MM.1S (cell line): ENCODE measurements at regions not wholly inside any gene's neighbourhood (a gene's known extent, or its start where the extent isn't known, plus 50 kb on each side); places are given as distances from the start of the nearest gene placed in this dataset.
"Not testable (repeated sequence)": the region's sequence is repeated elsewhere in the genome, so short reads cannot be mapped to it uniquely, and the experiment has no call there.

Experiments used
- DNase-seq: peaks from one replicate; pipeline ENCODE4 v3.0.0-alpha.2; 2015
- H2AFZ ChIP-seq: fragments of 300-600 bp; sonication (generic); 2 replicates; pipeline ENCODE4 v1.6.0; 2016; ENCODE audit warnings: antibody characterized with exemption, low read length
- H3F3A ChIP-seq: fragments of 300-600 bp; sonication (generic); 2 replicates; pipeline ENCODE4 v1.6.1; 2016; ENCODE audit warnings: mild to moderate bottlenecking, antibody characterized with exemption, low read length, moderate library complexity, mixed read lengths; ENCODE audit not compliant: insufficient read depth
- H3K27ac ChIP-seq: fragments of 300-600 bp; sonication (generic); 2 replicates; pipeline ENCODE4 v1.5.1; 2016; ENCODE audit warnings: mild to moderate bottlenecking, low read length
- H3K27me3 ChIP-seq: fragments of 300-600 bp; sonication (generic); replicated peaks from 2 replicates; pipeline ENCODE4 v1.6.0; 2016; ENCODE audit warnings: low read length; ENCODE audit not compliant: insufficient read depth
- H3K36me3 ChIP-seq: fragments of 300-600 bp; sonication (generic); replicated peaks from 2 replicates; pipeline ENCODE4 v1.6.1; 2016; ENCODE audit warnings: mild to moderate bottlenecking, low read length, mixed read lengths; ENCODE audit not compliant: insufficient read depth
- H3K4me1 ChIP-seq: fragments of 300-600 bp; sonication (generic); 2 replicates; pipeline ENCODE4 v1.6.1; 2016; ENCODE audit warnings: low read length, mixed read lengths
- H3K4me2 ChIP-seq: fragments of 300-600 bp; sonication (generic); 2 replicates; pipeline ENCODE4 v1.6.0; 2016; ENCODE audit warnings: low read depth, low read length
- H3K4me3 ChIP-seq: fragments of 300-600 bp; sonication (generic); 2 replicates; pipeline ENCODE4 v1.5.1; 2016; ENCODE audit warnings: low read length, mixed read lengths
- H3K79me2 ChIP-seq: fragments of 300-600 bp; sonication (generic); 2 replicates; pipeline ENCODE4 v1.6.1; 2016; ENCODE audit warnings: mixed run types, low read length, mixed read lengths
- H3K9ac ChIP-seq: fragments of 300-600 bp; sonication (generic); 2 replicates; pipeline ENCODE4 v1.6.1; 2016; ENCODE audit warnings: low read length, mixed read lengths
- H3K9me2 ChIP-seq: fragments of 300-600 bp; sonication (generic); replicated peaks from 2 replicates; pipeline ENCODE4 v1.6.1; 2016; ENCODE audit warnings: mild to moderate bottlenecking, low read length, mixed read lengths; ENCODE audit not compliant: insufficient read depth
- H3K9me3 ChIP-seq: fragments of 300-600 bp; sonication (generic); replicated peaks from 2 replicates; pipeline ENCODE4 v1.6.1; 2016; ENCODE audit warnings: mild to moderate bottlenecking, low read length, mixed read lengths; ENCODE audit not compliant: insufficient read depth
- H4K20me1 ChIP-seq: fragments of 300-600 bp; sonication (generic); 2 replicates; pipeline ENCODE4 v1.6.1; 2016; ENCODE audit warnings: mild to moderate bottlenecking, low read length, moderate library complexity, mixed read lengths; ENCODE audit not compliant: insufficient read depth
- CTCF ChIP-seq: fragments of 300-600 bp; sonication (generic); IDR thresholded peaks from 2 replicates; pipeline ENCODE4 v1.5.1; 2016; ENCODE audit warnings: antibody characterized with exemption, low read length, mixed read lengths
- EZH2 ChIP-seq: fragments of 300-600 bp; sonication (generic); optimal IDR thresholded peaks from 2 replicates; pipeline ENCODE3; 2017; ENCODE audit warnings: low read depth, mild to moderate bottlenecking, antibody characterized with exemption, low read length, mixed read lengths
- EZH2phosphoT487 ChIP-seq: fragments of 300-600 bp; sonication (generic); IDR thresholded peaks from 2 replicates; pipeline ENCODE4 v1.6.1; 2018; ENCODE audit warnings: antibody characterized with exemption, low read length

GRCh38 chr6:63467247-63467954 lies 104.9 kb upstream of the LOC128125822 start:
- Histone ChIP-seq H3K9me2 (no peaks in the 10 kb centered on the region), H3K79me2 (no peaks in the 10 kb centered on the region), H3K9ac (no peak overlapping the region), H3K27ac (no peak overlapping the region), H3K4me2 (no peak overlapping the region), H3F3A (no peaks in the 10 kb centered on the region), H2AFZ (no peak overlapping the region), H3K36me3 (no peaks in the 10 kb centered on the region), H3K27me3 (no peaks in the 10 kb centered on the region), H3K4me3 (no peak overlapping the region), H4K20me1 (no peaks in the 10 kb centered on the region), H3K9me3 (no peaks in the 10 kb centered on the region), H3K4me1 (no peaks in the 10 kb centered on the region)
- DNase-seq = no peak
- TF ChIP-seq EZH2 = no peak

GRCh38 chr6:63471145-63471544 lies 101.1 kb upstream of the LOC128125822 start:
- not testable (repeated sequence) for H2AFZ ChIP-seq, DNase-seq, H3K27me3 ChIP-seq, H3K4me3 ChIP-seq, H3F3A ChIP-seq, H3K79me2 ChIP-seq, H4K20me1 ChIP-seq, H3K27ac ChIP-seq, H3K9me2 ChIP-seq, H3K9me3 ChIP-seq, H3K36me3 ChIP-seq, H3K9ac ChIP-seq, H3K4me1 ChIP-seq, H3K4me2 ChIP-seq

DNA sequence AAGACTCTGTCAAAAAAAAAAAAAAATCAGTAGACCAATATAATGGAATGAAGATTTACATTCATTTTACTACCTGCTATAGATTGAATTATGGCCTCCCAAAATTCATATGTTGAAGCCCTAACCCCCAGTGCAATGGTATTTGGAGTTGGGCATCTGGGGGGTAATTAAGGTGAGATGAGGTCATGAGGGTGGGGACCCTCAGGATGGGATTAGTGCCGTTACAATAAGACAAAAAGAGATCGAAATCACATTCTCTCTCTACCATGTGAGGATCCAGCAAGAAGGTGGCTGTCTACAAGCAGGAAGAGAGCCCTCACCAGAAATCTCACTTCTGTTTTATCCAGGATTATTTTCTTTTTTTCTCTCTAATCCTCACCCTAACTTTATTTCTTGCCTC lies 100.6 kb upstream of the LOC128125822 start:
- TF ChIP-seq EZH2phosphoT487 (no peak), CTCF (no peak), EZH2 (no peak)
- Histone ChIP-seq H3K36me3 (no peaks in the 10 kb centered on the region), H3K9me3 (no peaks in the 10 kb centered on the region), H4K20me1 (no peaks in the 10 kb centered on the region), H3K27me3 (no peaks in the 10 kb centered on the region), H2AFZ (no peak overlapping the region), H3K27ac (no peak overlapping the region), H3K4me1 (no peaks in the 10 kb centered on the region), H3K4me3 (no peak overlapping the region), H3K4me2 (no peak overlapping the region), H3K9me2 (no peaks in the 10 kb centered on the region), H3F3A (no peaks in the 10 kb centered on the region), H3K79me2 (no peaks in the 10 kb centered on the region), H3K9ac (no peak overlapping the region)
- no peak for DNase-seq

- DNase-seq = no peak
- Histone ChIP-seq H3K4me2 (no peak overlapping the region), H4K20me1 (no peaks in the 10 kb centered on the region), H3K36me3 (no peaks in the 10 kb centered on the region), H3K9me2 (no peaks in the 10 kb centered on the region), H3K79me2 (no peaks in the 10 kb centered on the region), H2AFZ (no peak overlapping the region), H3K27ac (no peak overlapping the region), H3K9me3 (no peaks in the 10 kb centered on the region), H3K9ac (no peak overlapping the region), H3K4me1 (no peaks in the 10 kb centered on the region), H3F3A (no peaks in the 10 kb centered on the region), H3K4me3 (no peak overlapping the region), H3K27me3 (no peaks in the 10 kb centered on the region)
- TF ChIP-seq EZH2phosphoT487 = no peak
Measured at GRCh38 chr6:63475707-63476106, 96.6 kb upstream of the LOC128125822 start.

DNA sequence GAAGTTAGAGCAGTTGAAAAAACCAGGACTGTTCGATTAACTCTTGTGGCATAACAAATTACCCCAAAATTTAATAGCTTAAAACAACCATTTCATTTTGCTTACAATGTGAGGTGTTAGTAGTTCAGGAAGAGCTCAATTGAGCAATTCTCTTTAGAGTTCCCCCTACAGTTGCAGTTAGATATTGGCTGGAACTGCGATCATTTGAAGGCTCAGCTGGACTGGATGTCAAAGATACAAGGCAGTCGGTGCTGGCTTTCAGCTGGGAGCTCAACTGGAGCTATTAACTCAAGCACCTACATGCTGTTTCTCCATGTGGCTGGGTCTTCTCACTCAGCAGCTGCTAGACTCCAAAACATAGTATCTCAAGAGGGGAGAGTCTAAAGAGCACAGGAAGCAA lies 96.0 kb upstream of the LOC128125822 start:
- Histone ChIP-seq H3K9me2 (no peaks in the 10 kb centered on the region), H2AFZ (no peak overlapping the region), H3K4me2 (no peak overlapping the region), H3K4me1 (no peaks in the 10 kb centered on the region), H3K9me3 (no peaks in the 10 kb centered on the region), H3K9ac (no peak overlapping the region), H4K20me1 (no peaks in the 10 kb centered on the region), H3K4me3 (no peak overlapping the region), H3K36me3 (no peaks in the 10 kb centered on the region), H3K27me3 (no peaks in the 10 kb centered on the region), H3K79me2 (no peaks in the 10 kb centered on the region), H3F3A (no peaks in the 10 kb centered on the region), H3K27ac (no peak overlapping the region)
- no peak for DNase-seq
- TF ChIP-seq EZH2 = no peak
- no peak for TF ChIP-seq EZH2phosphoT487
- no peak for TF ChIP-seq CTCF
